ENCODE measurements at regions not wholly inside any gene's neighbourhood (a gene's known extent, or its start where the extent isn't known, plus 50 kb on each side); places are given as distances from the start of the nearest gene placed in this dataset.
"Not testable (repeated sequence)": the region's sequence is repeated elsewhere in the genome, so short reads cannot be mapped to it uniquely, and the experiment has no call there.

DNA sequence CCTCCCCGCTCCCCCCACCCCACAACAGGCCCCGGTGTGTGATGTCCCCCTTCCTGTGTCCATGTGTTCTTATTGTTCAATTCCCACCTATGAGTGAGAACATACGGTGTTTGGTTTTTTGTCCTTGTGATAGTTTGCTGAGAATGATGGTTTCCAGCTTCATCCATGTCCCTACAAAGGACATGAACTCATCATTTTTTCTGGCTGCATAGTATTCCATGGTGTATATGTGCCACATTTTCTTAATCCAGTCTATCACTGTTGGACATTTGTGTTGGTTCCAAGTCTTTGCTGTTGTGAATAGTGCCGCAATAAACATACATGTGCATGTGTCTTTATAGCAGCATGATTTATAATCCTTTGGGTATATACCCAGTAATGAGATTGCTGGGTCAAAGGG lies 104.3 kb downstream of the MTPN start:
- not testable (repeated sequence) for DNase-seq (ENCODE audit: low read depth)

DNA sequence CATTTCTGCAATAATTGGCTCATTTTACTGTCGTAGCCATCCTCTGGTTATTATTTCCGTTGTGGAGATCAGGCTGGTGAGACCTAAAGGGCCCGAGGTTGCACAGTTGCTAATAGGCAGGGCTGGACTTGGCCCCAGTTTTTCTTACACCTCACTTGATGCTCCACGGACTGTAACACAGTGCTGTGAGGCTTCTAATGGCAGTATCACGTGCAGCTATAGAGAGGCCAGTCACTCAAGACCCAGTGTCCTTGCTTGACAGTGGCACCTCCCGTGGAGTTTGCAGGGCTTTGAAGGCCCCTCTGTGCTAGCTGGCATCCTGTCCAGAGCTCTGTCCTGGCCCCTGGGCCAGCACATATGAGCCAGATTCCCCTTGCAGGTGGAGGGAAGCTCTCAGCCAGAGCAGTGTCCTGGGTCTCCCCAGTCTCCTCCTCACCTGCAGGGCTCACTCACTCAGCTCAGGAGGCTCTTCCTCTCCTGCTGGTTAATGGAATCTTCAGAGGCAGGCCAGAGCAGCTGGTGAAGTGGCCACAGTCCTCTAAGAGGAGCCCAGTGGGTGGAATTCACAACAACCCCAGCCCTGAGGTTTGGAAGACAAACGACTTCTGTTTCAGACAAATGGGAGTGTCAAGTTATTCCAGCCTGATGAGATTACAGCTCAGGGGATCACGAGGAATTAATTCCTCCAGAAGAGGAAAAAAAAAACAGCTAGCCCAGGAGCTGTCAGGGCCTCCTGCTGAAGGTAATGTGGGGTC lies 114.2 kb upstream of the FAM180A start:
- DNase-seq (ENCODE audit: low read depth), result no peak

DNA sequence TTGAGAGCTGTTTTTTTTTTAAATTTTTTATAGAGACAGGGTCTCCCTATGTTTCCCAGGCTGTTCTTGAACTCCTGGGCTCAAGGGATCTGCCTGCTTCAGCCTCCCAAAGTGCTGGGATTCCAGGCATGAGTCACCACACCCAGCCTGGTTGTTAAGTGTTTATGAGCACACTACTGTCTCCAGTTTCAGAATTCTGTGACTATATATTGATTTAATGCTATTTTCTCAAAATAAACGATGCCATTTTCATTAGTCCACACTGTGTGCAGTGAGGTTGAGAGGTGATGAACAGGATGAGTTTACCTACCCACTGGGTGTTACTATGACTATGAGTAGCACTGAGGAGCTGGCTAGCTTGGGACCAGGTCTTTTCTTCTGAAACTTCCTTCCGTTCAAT lies 110.9 kb upstream of the FAM180A start:
- DNase-seq (ENCODE audit: low read depth), result no peak

DNA sequence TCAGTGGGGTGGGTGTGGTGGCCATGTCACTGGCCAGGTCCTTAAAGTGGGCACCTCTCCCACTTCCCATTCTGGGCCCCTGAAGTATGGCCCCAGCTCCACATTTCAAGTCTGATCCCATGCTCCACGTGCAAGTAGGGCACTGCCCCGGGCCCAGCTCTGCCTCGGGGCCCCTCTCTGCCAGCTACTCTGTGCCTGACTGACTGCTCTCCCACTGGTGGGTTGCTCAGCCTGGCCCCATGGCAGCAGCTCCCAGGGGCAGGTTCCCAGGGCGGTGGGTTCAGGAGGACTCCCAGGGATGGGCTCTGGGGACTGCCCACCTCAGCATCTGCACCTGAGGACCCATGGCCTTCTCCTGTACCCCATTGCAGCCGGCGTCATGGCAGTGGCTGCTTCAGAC lies 110.2 kb upstream of the FAM180A start:
- no peak for DNase-seq (ENCODE audit: low read depth)

- no peak for DNase-seq (ENCODE audit: low read depth)
Measured at GRCh38 chr7:135858379-135858778, 109.8 kb upstream of the FAM180A start.

DNA sequence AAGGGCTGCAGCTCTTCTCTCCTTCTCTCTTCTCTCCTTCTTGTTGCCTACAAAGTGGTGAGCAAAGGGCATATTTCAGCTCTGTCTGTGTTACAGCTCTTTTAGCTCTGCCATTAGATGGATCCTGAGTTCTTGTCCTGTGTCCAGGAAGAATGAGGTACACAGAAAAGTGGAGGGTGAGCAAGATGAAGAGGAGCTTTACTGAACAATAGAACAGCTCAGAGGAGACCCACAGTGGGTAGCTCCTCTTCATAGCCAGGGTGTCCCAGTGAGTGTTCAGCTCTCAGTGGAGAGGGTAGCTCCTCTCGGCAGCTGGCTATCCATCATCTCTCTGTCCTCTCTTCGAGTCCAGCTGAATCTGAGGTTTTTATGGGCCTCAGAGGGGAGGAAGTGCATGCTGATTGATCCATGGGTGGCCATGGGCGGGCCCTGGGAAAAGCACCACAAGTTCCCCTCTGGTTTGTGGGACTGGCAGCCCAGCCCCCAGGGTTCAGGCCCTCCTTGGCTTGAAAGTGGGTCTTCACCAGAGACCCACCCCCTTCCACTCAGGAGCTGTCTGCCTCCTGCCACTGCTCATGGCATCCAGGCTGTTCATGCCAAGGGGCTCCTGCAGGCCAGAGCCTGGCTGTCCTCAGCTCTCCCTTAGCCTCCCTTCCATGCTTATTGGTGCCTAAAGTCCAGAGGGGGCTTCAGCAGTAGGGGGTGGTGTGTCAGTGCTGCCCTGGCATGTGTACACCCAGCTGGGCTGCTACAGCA lies 109.1 kb upstream of the FAM180A start:
- no peak for DNase-seq (ENCODE audit: low read depth)

DNA sequence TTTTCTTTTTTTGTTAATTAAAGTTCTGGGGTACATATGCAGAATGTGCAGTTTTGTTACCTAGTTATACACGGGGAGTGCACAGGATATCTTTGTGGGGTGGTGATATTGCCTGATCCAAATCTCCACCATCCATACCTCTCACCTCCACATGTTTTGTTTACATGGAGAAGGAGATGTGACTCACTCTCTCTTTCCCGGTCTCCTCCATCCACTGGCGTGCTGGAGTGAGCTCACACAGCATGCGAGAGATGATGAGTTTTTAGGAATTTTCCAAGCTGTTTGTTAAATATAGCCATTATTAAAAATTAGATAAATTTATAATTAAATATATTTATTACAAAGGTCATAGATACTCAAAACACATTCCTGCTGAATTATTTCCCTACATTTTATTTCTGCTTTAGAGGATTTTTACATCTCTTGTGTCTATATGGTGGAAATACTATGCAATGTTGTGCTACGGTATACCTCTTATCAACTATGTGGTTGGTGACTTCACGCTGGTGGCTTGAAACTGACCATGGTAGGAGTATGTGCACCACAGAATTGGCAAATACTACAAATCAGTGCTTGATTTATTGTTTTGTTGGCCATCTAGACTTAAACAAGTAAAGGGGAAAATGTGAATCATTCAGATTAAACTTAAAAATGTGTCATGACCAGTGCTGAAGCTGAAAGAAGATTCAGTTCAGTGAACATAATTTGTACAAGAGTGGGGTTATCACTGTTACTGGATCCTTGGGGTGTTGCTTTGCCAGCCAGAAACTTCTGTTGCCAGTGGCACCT lies 107.9 kb upstream of the FAM180A start:
- no peak for DNase-seq (ENCODE audit: low read depth)

DNA sequence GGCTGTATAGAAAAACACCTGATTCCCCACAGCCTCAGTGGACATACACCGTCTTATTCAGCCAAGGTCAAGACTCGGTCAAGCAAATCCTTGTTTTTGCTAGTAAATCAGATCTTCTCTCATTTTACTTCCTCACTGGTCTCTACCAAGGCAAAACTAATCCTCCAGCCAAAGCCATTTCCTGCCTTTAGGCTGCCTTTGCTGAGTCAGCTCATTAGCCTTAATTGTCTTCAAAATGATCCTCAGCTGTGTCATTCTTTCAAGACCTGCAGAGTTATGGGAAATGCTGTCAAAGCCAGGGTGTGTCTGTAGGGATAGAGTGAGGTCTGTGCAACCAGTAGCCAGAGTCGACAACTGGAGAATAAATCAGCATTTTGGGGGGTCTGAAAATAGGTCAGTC lies 107.2 kb upstream of the FAM180A start:
- no peak for DNase-seq (ENCODE audit: low read depth)

DNA sequence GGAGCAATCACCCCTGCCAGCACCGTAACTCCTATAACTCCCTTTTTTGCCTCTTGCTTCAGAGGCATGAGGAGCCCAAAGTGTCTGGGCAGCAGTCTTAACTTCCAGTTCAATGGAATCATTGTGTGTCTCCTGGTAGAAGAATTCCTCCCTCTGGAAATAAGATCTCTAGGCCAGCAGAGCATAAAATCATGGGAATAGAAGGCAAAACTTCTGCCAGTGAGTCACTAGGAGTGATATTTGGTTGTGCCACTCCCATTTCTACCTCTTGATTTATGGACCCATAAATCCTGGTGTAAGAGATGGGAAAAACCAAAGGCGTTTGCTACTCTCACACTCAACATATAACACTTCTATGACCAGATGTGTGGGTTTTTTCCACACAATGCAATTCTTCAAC lies 104.9 kb upstream of the FAM180A start:
- DNase-seq (ENCODE audit: low read depth), result no peak

GRCh38 chr7:135853008-135853407 lies 104.4 kb upstream of the FAM180A start:
- DNase-seq (ENCODE audit: low read depth), result no peak

- DNase-seq (ENCODE audit: low read depth), result no peak
Measured at GRCh38 chr7:135847242-135847641, 98.6 kb upstream of the FAM180A start.

GRCh38 chr7:135846339-135846738 lies 97.7 kb upstream of the FAM180A start:
- no peak for DNase-seq (ENCODE audit: low read depth)

DNA sequence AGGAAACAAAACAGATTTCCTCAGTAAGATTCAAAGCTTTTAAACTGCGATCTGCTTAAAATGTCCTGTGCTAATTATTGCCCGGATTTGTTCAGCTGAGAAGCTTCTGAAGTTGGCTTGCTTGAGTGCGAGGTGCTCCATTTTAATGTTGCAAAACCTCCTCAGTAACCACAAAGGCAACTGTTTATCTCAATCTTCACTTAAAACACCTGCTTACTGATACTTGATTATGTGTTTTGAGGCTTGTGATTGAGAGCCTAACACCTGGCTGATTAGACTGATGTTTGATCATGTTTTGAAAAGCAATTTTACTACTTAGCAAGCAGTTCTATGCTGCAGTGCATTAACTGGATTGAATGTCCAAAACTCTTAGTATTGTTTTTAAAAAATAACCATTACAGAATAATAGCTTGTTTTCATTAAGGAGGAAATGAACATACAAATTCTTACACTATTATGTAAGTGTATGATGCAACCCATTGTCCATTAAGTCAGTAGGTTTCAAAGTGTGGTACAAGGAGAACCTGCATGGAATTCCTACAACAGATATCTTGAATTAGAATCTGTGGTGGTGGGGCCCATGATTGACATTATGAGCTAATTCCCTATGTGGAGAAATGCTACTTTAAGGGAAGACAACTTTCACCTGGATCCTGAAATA lies 96.9 kb upstream of the FAM180A start:
- no peak for DNase-seq (ENCODE audit: low read depth)

- no peak for DNase-seq (ENCODE audit: low read depth)
Measured at GRCh38 chr7:135844903-135845302, 96.3 kb upstream of the FAM180A start.

- DNase-seq (ENCODE audit: low read depth), result no peak
Measured at GRCh38 chr7:135843214-135843613, 94.6 kb upstream of the FAM180A start.

DNA sequence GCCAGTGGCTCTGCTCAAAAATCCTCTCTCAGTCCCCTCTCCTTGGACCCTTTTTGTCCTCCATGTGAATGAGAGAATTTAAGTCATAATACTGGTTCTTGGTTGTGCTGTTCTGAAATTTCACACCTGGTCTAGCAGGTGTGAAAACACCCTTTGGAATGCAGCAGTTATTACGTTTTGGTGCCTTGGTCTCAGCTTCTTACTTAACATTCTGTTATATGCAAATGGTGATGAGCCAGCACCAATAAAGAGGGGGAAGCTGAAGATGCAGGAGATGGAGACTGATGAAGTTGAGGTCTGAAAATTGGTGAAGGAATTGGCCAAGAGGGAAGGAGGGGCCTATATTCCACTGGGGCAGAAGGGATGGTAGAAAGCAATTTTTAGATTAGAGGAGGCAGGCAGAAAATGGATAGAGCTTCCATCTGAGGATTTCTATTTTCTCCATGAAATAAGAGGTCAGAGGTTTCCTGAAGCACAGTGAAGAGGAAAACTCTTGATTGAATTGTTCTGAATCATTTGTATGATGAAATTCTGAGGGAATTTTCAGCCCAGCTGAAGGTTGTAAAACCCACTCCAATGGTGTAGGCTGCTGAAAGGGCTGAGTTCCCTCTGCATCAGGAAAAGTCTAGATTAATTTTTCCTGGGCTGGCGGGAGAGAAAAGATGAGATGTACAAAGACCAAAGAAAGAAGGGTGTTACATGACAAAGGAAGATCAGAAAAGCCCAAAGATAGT lies 94.0 kb upstream of the FAM180A start:
- no peak for DNase-seq (ENCODE audit: low read depth)

DNA sequence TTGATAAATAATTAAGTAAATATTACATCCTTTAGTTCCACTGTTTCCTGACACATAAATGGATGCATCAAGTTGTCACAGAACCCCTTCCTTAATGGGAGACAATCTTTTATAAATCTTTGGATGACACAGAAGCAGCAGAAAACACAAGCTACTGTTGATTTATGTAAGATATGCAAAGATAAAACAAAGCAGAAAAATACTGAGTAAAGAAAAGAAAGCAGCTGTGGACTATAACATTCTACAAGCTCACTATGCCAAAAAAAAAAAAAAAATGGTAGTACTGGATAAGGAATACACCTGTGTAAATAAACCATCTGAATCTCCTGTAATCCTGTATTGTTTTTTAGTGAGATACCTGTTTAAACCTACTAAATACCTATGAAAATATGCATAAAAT lies 92.0 kb upstream of the FAM180A start:
- no peak for DNase-seq (ENCODE audit: low read depth)

DNA sequence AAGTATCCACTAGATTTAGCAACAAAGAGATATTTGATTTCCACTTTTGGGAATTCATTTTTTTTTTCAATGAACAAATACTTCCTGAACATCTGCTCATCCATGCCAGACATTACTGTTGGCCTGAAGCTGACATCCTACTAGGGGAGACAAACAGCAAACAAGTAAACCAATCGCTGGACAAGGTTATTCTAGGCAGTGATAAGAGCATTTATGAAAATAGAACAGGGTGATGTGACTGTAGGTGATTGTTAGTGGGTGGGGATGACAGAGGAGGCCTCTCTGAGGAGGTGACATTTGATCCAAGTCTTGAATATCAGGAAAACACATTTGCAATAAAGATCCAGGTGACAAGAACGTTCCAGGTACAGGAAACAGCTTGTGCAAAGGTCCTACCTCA lies 89.1 kb upstream of the FAM180A start:
- DNase-seq (ENCODE audit: low read depth), result no peak

- no peak for DNase-seq (ENCODE audit: low read depth)
Measured at GRCh38 chr7:135834266-135834665, 85.7 kb upstream of the FAM180A start.

- DNase-seq (ENCODE audit: low read depth), result no peak
Measured at GRCh38 chr7:135833642-135834041, 85.0 kb upstream of the FAM180A start.

DNA sequence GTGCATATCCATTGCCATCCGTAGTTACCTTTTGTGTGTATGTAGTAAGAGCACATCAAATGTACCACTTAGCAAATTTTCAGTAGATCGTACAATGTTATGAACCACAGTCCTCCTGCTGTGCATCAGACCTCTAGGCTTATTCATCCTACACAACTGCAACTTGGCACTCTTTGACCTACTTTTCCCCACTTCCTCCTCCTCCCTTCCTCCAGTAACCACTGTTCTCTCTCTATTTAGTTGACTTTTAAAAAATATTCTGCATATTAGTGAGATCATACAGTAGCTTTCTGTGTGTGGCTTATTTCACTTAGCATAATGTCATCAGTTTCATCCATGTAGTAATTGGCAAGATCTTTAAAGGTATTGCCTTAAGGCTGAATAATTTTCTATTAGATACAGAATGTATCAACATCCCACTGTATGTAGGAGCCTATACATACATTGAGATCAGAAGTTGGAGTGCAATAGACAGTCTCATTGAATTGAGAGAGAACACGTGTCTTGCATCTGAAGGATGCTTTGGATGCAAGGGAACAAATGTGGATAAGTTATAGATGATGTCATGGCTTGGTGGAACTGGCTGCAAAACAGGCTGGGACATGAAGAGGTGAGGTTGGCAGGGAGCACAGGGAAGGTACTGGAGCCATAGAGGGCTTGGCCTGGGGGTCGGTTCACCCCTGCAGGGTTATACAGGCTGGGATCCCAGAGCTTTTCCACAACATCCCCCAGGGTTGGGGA lies 83.0 kb upstream of the FAM180A start:
- no peak for DNase-seq (ENCODE audit: low read depth)

Data from stimulated activated CD8-positive, alpha-beta memory T cell treated with anti-CD3 and anti-CD28 coated beads, Interleukin-12 subunit alpha, Interleukin-12 subunit beta, amount 100 ng/mL, for 1 hour (primary cell).